T-helper 17 cell (primary cell): ENCODE measurements at regions not wholly inside any gene's neighbourhood (a gene's known extent, or its start where the extent isn't known, plus 50 kb on each side); places are given as distances from the start of the nearest gene placed in this dataset.

Experiments
- ATAC-seq: fragments of 150-1000 bp; cut with Tn5 transposase; 2 replicates; pipeline ENCODE4 v1.10.0; 2021; ENCODE audit warnings: mild to moderate bottlenecking, moderate library complexity
- DNase-seq, 3 donors: peaks; one replicate each; pipeline versions ENCODE4 v3.0.0 to v3.0.0-alpha.2; 2020 to 2021
- H3K9me3 ChIP-seq: one replicate; pipeline ENCODE4 v1.7.0; 2013; ENCODE audit warnings: low read length, mild to moderate bottlenecking; ENCODE audit not compliant: control insufficient read depth, poor library complexity, severe bottlenecking
- H3K27ac Mint-ChIP-seq: one replicate; pipeline ENCODE4 v1.8.0; 2022; ENCODE audit warnings: mild to moderate bottlenecking, moderate library complexity, mixed read lengths
- H3K27me3 Mint-ChIP-seq: one replicate; pipeline ENCODE4 v1.8.0; 2022; ENCODE audit warnings: mixed read lengths
- H3K36me3 Mint-ChIP-seq: one replicate; pipeline ENCODE4 v1.8.0; 2022; ENCODE audit warnings: low read depth, mixed read lengths
- H3K4me1 Mint-ChIP-seq: one replicate; pipeline ENCODE4 v1.8.0; 2022; ENCODE audit warnings: mild to moderate bottlenecking, mixed read lengths
- H3K4me3 Mint-ChIP-seq: one replicate; pipeline ENCODE4 v1.8.0; 2022; ENCODE audit warnings: mild to moderate bottlenecking, moderate library complexity, mixed read lengths

DNA sequence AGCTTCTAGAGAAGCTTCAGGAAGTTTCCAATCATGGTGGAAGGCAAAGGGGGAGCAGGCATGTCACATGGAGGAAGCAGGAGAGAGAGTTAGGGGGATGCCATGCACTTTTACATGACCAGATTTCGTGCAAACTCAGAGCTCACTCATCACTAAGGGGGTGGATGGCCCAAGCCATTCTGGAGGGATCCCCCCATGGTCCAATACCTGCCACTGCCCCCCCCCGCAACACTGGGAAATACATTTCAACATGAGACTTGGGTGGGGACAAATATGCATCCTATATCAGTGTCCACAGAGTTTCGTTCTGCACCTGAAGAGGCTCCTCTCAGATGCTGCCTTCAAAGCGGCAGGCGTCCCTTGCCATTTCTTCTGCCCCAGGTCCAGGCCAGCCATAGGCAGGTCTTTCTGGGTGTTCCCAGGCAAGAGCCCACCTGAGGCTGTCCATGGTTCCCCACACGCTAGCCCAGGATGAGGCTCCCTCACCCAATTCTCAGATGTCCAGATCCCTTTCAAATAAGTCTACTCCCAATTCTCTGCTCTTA lies 1344.3 kb downstream of the TBC1D22A start:
- Mint-ChIP-seq H3K4me3 (no peak overlapping the region), H3K27ac (no peak overlapping the region), H3K4me1 (no peaks in the 10 kb centered on the region), H3K36me3 (peaks cover 3% of the 10 kb centered on the region), H3K27me3 (peaks cover 26% of the 10 kb centered on the region)
- DNase-seq (no peak), ATAC-seq (no peak)
- H3K9me3 ChIP-seq, result no peaks in the 10 kb centered on the region

DNA sequence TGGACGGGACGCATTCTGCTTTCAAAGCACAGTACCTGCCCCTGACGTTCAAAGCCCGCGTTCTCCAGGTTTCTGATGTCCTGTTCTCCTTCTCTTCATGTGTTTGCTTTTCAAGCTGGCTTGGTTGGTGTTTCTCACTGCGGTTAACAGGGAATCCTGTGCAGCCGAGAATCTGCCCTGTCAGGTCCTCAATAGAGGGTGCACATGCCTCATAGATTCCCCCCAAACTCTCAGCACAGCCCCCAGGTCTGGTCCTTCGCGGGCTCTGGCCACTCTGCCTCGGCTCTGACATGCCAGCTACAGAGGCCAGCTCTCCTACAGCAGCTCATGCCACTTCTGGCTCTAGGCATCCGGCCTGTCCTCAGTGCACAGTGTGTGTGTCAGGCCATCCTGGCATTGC lies 1343.8 kb downstream of the TBC1D22A start:
- no peaks in the 10 kb centered on the region for H3K9me3 ChIP-seq
- ATAC-seq (no peak), DNase-seq (no peak)
- Mint-ChIP-seq H3K27me3 (peaks cover 26% of the 10 kb centered on the region), H3K27ac (no peak overlapping the region), H3K4me1 (no peaks in the 10 kb centered on the region), H3K36me3 (peaks cover 3% of the 10 kb centered on the region), H3K4me3 (no peak overlapping the region)

DNA sequence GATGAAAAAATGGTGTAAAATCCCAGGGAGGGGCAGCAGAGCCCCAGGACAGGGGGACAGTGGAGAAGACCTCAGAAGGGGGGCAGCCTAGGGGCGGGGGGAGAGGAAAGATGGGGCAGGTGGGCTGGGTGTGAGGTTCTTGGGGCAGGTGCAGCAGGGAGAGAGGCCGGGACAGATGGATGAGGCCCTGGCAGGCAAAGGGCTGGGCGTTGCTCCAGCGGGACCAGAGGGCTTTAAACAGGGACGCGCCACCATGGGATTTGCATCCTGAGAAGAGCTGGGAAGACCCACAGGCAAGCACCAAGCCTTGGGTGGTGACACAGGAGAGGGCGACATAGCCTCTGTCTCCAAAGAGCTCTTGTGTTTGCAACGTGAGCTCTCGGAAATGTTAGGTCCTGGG lies 1342.8 kb downstream of the TBC1D22A start:
- no peak for DNase-seq
- no peak overlapping the region for H3K27ac Mint-ChIP-seq
- H3K4me3 Mint-ChIP-seq, result no peak overlapping the region
- H3K27me3 Mint-ChIP-seq, result peaks cover 26% of the 10 kb centered on the region
- ATAC-seq, result no peak
- H3K36me3 Mint-ChIP-seq, result peaks cover 3% of the 10 kb centered on the region
- no peaks in the 10 kb centered on the region for H3K9me3 ChIP-seq
- H3K4me1 Mint-ChIP-seq, result peaks cover 3% of the 10 kb centered on the region

DNA sequence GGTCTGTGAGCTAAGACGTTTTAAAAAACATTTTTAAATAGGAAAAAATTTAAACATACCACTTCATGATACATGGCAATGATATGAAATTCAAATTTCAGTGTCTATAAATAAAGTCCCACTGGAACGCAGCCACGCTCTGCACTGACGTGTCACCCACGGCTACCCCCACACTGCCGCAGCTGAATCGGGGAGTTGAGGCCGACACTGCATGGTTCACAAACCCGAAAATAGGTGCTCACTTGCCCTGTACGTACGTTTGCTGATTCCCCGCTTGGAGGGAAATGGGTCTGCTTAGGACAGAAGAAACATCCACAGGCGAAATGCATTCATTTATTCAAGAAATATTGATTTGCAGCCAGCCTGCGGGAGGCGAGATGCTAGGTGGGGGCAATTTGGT lies 1342.3 kb downstream of the TBC1D22A start:
- peaks cover 3% of the 10 kb centered on the region for H3K4me1 Mint-ChIP-seq
- DNase-seq (no peak), ATAC-seq (no peak)
- H3K9me3 ChIP-seq, result no peaks in the 10 kb centered on the region
- H3K4me3 Mint-ChIP-seq, result no peak overlapping the region
- peaks cover 26% of the 10 kb centered on the region for H3K27me3 Mint-ChIP-seq
- peaks cover 3% of the 10 kb centered on the region for H3K36me3 Mint-ChIP-seq
- H3K27ac Mint-ChIP-seq, result no peak overlapping the region

DNA sequence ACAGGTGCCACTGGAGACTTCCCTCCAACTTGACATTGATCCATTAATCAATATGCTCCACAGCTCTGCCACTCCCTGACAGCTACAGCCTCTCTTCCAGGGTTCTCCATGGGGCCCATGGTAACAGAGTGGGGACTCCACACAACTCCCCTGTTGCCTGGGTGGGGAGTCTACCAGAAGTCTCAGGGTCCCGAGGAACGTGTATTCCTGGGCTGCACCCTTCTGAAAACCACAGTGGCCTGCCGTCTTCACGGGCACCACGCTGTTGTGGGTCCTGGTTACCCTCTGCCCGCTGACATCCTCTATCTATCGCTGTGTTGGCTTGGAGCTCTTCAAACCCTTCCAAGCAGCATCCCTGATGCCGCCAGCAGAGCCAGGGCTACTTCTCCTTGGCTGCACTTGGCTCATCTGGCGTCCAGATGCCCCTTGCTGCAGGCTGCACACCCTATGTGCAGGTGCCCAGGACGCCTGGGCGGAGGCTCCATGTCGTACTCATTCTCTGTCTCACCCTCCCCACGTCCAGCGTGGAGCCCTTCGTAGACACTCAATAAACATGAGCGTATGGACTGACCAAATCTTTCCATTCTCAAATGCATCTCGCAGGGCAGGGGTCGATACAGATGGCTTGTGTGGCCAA lies 1341.8 kb downstream of the TBC1D22A start:
- H3K4me3 Mint-ChIP-seq, result no peak overlapping the region
- peaks cover 3% of the 10 kb centered on the region for H3K4me1 Mint-ChIP-seq
- peaks cover 3% of the 10 kb centered on the region for H3K36me3 Mint-ChIP-seq
- ATAC-seq, result no peak
- no peaks in the 10 kb centered on the region for H3K9me3 ChIP-seq
- peaks cover 26% of the 10 kb centered on the region for H3K27me3 Mint-ChIP-seq
- no peak overlapping the region for H3K27ac Mint-ChIP-seq
- no peak for DNase-seq

DNA sequence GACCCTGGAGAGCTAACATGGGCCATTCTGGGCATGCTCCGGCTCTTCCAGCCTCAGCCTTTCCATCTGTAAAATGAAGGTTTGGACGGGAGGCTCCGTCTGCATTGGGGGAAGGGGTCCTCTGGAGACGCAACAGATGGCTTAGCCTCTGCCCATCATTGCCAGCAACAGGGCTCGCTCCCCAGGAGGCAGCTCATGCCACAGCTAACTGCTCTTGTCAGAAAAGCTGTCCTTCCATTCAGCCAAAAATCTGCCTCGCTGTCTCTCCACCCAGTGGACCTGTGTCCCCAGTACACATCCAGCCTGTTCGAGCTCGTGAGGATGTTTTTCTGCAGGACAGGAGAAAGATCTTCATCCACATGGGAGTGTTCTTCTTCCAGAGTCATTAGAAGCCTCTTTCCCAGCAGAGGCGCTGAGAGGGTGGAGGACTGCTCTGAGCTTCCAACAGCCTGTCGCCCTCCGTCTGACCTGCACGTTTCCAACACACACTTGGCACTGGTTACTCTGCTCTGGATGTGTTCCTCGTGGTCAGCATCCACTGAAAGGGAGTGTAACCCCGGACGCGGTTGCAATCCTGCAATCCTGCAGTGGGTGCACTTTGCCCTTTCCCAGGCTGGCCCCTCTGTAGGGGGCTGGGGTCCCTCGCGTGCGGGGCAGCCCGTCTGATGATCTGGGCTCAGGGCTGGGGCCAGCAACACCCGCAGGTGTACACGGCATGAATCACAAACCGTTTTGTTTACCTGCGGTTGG lies 1340.9 kb downstream of the TBC1D22A start:
- H3K9me3 ChIP-seq, result no peaks in the 10 kb centered on the region
- H3K27ac Mint-ChIP-seq, result no peak overlapping the region
- no peak for DNase-seq
- H3K36me3 Mint-ChIP-seq, result peaks cover 3% of the 10 kb centered on the region
- peaks cover 7% of the 10 kb centered on the region for H3K4me1 Mint-ChIP-seq
- ATAC-seq, result no peak
- peaks cover 26% of the 10 kb centered on the region for H3K27me3 Mint-ChIP-seq
- no peak overlapping the region for H3K4me3 Mint-ChIP-seq

DNA sequence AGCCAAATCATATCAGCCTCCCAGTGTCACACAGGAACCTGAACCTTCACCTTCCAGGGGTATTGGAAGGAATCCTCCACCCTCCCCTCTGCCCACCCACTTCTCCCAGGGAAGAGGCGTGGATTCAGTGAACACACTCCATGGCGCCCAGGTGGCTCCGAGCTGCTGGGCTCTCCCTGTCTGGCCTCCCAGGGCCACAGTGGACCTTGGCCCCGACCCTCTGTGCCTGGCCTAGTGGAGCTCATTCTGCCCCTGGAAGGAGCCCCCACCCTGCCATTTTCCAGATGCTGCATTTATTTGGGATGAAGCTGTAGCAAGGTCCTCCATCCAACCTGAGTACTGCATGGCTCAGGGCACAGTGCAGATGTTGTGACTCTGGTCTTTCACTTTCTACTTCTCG lies 1340.1 kb downstream of the TBC1D22A start:
- H3K36me3 Mint-ChIP-seq, result peaks cover 3% of the 10 kb centered on the region

DNA sequence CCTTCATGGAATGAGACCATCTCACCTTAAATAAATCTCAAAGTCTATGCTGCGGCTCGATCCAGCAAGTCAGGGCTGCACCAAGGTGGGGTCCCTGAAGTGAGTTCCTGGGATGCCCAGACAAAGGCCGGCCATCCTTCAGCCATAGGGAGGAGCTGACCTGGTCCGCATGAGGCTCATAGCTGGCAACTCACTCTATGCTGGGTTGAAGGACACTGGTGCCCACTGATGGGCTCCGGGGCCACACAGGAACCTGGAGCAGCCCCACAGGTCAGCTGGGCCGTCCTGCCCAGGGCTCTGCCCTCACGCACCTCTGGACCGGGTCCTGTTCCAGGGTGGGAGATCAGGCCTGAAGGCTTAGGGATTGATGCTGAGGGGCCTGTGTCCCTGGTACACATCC lies 1339.3 kb downstream of the TBC1D22A start:
- no peak overlapping the region for H3K4me3 Mint-ChIP-seq
- peaks cover 26% of the 10 kb centered on the region for H3K27me3 Mint-ChIP-seq
- H3K4me1 Mint-ChIP-seq, result peaks cover 11% of the 10 kb centered on the region
- peaks cover 3% of the 10 kb centered on the region for H3K36me3 Mint-ChIP-seq
- DNase-seq, result no peak
- no peaks in the 10 kb centered on the region for H3K9me3 ChIP-seq
- H3K27ac Mint-ChIP-seq, result no peak overlapping the region
- ATAC-seq, result no peak

More for the DNA sequence above, 1340.1 kb downstream of the TBC1D22A start:
- ATAC-seq (no peak), DNase-seq (no peak)
- no peaks in the 10 kb centered on the region for H3K9me3 ChIP-seq
- Mint-ChIP-seq H3K4me3 (no peak overlapping the region), H3K27me3 (peaks cover 26% of the 10 kb centered on the region), H3K4me1 (peaks cover 11% of the 10 kb centered on the region), H3K27ac (no peak overlapping the region)

DNA sequence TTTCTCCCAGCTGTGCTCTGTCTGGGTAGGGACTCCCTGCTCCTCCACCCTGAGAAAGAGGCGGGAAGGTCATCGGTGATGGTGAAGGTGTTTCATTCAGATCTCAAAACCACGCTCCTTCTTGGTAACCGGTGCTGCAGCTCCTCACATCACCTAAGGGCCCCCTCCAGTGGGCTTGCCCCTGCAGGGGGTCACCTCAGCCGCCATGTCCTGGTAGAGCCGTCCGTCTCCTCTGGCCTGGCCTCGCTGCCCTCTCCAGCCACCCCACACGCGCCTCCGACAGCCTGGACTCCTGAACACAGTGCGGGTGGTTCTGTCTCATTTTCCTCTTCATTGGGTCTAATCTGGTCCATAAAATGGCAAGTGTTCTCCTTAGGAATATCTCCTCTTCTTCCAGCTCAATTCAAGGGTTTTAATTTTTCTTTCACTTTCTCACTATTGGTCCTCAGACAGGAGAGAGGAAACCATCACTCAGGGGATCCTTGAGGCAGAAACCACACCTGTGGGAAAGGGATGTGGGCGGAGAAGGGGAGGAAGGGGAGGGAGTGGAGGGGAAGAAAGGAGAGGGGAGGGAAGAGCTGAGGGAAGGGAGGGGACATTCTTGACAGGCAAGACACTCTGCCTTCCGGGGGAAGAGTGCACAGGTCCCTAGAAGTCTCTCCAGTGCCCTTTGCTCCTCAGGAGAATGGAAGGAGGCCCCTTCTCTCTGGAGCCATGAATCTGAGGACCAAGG lies 1338.4 kb downstream of the TBC1D22A start:
- DNase-seq (no peak), ATAC-seq (no peak)
- no peak overlapping the region for H3K27ac Mint-ChIP-seq
- peaks cover 11% of the 10 kb centered on the region for H3K4me1 Mint-ChIP-seq
- H3K9me3 ChIP-seq, result no peaks in the 10 kb centered on the region
- peaks cover 18% of the 10 kb centered on the region for H3K27me3 Mint-ChIP-seq
- peaks cover 3% of the 10 kb centered on the region for H3K36me3 Mint-ChIP-seq
- H3K4me3 Mint-ChIP-seq, result no peak overlapping the region

DNA sequence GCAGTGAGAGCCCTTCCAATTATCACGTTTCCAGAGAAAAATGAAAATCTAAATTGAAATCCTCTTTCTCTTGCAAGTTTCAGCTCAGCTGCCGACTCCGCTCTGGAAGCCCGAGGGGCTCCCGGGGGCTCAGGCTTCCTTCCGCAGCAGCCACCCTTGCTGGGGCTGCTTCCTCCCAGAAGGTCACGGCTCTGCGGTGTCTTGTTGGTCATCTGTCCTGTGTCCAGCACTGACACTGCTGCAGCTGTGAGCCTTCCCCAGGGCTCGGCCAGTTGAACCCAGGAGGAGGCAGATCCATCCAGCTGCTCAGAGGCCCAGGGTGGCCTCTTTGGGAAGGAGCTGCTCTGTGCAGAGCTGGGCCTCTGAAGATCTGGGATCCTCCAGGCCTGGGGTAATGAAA lies 1337.2 kb downstream of the TBC1D22A start:
- H3K27ac Mint-ChIP-seq, result peak overlapping the region; percentile 54
- H3K4me3 Mint-ChIP-seq, result peak overlapping the region; percentile 16
- peaks cover 3% of the 10 kb centered on the region for H3K36me3 Mint-ChIP-seq
- DNase-seq (no peak), ATAC-seq (no peak)
- no peaks in the 10 kb centered on the region for H3K9me3 ChIP-seq
- peaks cover 13% of the 10 kb centered on the region for H3K4me1 Mint-ChIP-seq
- peaks cover 15% of the 10 kb centered on the region for H3K27me3 Mint-ChIP-seq

DNA sequence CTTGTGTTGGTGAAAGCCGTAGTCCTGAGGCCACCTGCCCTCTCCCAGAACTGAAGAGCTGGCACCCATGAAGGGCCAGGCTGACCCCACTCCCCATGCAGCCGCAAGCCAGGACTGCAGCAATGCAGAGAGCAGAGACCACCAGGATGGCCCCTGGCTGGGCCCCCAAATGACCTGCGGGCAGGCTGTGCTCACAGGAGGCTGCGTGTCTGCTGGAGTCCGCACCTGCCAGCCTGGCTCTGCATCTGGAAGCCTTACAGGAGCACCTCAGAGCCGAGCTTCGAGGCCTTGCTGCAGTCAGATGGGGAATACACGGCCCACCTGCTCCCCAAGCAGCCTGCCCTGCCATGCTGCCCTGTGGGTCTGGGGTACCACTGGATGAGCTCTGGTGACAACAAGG lies 1336.8 kb downstream of the TBC1D22A start:
- ATAC-seq, result no peak
- no peaks in the 10 kb centered on the region for H3K9me3 ChIP-seq
- Mint-ChIP-seq H3K27ac (peak overlapping the region; percentile 54), H3K4me3 (no peak overlapping the region), H3K27me3 (peaks cover 11% of the 10 kb centered on the region), H3K36me3 (peaks cover under 1% of the 10 kb centered on the region), H3K4me1 (peaks cover 13% of the 10 kb centered on the region)
- no peak for DNase-seq

DNA sequence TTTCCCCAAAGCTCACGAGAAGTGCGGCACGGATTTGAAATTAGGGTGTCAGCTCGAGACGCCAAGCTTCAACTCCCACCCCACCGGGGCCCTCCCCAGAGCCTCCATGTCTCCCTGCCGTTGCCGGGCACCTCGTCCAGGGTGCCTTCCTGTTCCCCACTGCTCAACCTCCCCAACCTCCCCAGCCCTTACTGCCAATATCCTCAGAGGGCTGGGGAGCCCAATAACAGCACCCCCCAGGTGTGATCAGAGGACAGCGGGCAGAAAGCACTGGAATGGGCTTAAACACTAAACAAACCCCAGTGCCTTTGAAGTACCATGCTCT lies 1336.4 kb downstream of the TBC1D22A start:
- peak overlapping the region; percentile 64 for H3K4me3 Mint-ChIP-seq
- DNase-seq (no peak), ATAC-seq (no peak)
- H3K9me3 ChIP-seq, result no peaks in the 10 kb centered on the region
- H3K27me3 Mint-ChIP-seq, result peaks cover 7% of the 10 kb centered on the region
- no peak overlapping the region for H3K27ac Mint-ChIP-seq
- H3K36me3 Mint-ChIP-seq, result no peaks in the 10 kb centered on the region
- H3K4me1 Mint-ChIP-seq, result peaks cover 13% of the 10 kb centered on the region

DNA sequence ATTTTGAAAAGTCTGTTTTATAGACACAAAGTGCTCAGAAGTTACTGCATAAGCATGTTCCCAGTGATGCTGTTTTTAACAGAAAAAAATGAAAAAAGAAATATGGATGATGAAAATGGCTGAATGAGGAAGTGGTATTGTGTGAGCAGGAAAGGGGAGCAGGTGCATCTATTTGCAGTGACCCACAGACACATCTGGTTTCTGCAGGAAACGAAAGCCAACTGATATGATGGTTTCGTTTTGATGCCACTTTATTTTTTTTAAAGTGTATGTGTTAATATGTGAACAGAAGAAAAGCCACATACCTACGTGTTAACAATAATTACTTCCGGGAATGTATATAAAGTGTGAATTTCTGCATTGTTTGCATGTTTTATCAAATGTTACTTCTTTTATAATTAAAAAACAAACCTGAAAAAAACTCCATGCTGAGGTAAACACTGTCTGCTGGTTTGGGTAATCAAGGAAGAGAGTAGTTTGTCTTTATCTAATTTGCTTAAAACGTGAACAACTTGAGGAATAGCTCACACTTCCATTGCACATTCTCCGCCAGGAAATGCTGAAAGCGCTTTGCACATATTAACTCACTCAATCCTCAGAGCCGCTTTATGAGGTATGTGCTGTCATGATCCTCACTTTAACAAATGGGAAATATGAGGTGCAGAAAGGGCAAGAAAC lies 1335.9 kb downstream of the TBC1D22A start:
- peak; percentile 78 for ATAC-seq
- H3K4me1 Mint-ChIP-seq, result peaks cover 13% of the 10 kb centered on the region
- no peaks in the 10 kb centered on the region for H3K9me3 ChIP-seq
- H3K4me3 Mint-ChIP-seq, result peak overlapping the region; percentile 64
- DNase-seq, result no peak
- peak overlapping the region; percentile 70 for H3K27ac Mint-ChIP-seq
- H3K36me3 Mint-ChIP-seq, result no peaks in the 10 kb centered on the region
- H3K27me3 Mint-ChIP-seq, result peaks cover 7% of the 10 kb centered on the region
